ENCODE measurements at regions not wholly inside any gene's neighbourhood (a gene's known extent, or its start where the extent isn't known, plus 50 kb on each side); places are given as distances from the start of the nearest gene placed in this dataset.

DNA sequence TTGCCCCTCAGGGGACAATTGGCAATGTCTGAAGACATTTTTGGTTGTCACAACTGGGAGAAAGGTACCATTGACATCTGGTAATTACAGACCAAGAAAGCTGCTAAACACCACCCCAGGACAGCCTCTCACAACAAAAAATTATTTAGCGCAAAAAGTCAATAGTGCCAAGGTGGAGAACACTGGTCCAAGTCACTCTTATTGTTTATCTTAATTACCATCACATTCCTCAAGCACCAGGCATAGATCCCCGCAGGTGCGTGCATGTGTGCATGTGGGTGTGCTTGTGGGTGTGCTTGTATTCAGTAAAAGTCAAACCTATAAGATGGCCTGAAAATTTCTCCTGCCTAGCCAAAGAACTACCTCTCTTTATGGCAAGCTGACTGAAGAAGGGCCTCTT is 74.9 kb upstream of the WDR75 start:
- no peak for DNase-seq (ENCODE audit: low read depth in 2 of 2)

DNA sequence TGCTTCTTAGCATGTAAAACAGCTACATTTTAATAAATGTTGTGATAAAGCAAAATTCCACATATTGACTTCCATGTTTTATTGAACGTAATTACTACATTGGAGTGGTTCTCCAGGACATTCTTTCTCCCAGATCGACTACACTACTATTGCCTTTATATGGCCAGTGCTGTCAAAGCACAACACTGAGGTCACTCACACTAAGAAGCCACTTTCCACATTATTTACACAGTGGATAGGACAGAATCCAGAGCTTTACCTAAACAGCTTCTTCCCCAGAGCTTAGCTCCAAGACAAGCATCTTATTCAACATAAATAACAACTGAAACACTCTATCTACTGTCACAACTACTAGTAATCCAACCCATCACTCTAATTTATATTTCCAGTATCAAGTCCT is 73.9 kb upstream of the WDR75 start:
- no peak for DNase-seq (ENCODE audit: low read depth in 2 of 2)

DNA sequence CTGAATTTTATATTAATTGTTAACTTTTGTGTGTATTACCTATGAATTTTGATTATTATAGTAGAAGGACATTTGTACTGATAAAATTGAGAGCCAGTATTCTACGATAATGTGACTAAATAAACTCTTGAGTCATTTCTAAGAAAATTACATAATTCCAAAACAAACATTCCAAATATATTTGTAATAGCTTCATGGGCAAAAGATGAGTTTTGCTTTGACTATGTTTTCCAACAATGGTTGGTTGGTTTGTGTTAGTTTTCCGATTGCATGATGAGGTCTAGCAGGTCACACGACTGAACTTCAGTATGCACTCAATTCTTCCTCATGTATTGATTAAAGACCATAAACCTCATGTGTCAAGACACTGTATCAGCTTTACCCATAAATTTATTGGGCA is 71.7 kb upstream of the WDR75 start:
- peak in 1 of 2 donors; percentile 58 for DNase-seq (ENCODE audit: low read depth in 2 of 2)

DNA sequence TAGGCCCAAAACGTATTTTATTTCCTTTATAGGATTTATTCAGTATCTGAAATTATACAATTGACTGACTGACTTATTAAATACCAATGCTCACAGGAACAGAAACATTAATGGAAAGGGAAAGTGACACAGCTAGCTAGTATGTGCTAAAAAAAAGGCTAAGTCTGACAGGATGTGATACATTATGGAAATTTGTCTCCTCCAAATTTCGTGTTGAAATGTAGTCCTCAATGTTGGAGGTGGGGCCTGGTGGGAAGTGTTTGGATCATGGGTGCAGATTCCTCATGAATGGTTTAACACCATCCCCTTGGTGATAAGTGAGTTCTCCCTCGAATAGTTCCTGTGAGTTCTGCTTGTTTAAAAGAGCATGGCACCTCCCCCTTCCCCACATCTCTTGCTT is 70.6 kb upstream of the WDR75 start:
- peak; percentile 26 to 69 for DNase-seq (ENCODE audit: low read depth in 2 of 2)

DNA sequence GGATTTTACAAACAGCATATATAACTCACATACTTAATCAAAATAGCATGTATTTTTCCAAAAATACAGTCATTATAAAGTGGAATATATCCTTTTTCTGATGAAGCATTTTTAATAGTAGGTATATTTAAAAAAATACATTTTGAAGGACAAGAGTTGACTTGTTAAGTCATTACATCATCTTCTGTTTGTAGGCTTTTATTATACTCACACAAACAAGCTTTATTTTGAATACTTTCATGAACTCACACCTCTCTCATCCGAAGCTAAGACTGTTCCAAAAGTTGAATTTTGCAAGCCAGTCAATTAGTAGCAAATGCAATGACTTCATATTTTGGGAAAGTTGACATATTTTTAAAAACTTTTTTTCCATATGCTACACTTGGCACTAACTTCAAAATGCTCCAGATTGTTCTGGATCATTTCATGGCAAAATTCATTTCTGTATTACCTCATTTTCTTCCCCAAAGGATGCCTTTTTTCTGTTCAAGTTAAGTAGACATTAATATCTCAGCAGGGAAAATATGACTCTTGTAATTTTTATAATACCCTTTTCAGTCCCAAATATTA is 68.5 kb upstream of the WDR75 start:
- DNase-seq (ENCODE audit: low read depth in 2 of 2): no peak

DNA sequence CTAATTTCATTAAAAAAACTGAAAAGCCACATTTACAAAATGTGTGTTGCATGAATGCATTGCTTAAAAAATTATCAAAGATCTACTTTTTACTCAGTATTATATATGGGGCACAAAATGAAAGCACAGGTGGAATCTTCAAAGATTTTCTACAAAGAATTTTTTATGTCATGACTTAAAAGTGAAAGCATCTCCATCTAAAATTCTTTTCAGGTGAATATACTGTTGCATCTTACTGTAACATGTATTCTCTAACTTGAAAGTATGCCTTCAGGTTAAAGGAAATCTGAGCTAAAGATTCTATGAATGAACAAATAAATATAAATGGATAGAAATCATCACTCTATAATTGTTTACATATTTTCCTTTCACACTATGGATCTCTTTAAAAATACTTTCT is 66.8 kb upstream of the WDR75 start:
- no peak for DNase-seq (ENCODE audit: low read depth in 2 of 2)

DNA sequence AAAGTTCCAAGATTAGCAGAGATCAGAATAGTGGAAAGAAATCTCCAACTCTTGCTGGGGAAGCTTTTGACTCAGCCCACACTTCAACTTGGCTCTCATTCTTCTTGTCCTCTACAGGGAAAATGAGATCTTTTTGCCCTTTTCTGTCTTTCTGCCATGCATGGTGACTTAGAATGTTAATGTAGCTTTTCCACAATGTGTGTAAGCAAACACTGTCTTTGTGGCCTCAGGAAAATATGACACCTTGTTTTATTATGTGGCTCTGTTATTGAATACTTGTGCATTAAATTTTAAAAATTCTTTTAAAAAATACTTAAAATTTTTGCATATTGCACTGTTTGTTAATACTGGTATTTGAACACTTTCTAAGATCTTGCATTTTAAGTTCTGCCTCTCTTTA is 65.4 kb upstream of the WDR75 start:
- DNase-seq (ENCODE audit: low read depth in 2 of 2): no peak

DNA sequence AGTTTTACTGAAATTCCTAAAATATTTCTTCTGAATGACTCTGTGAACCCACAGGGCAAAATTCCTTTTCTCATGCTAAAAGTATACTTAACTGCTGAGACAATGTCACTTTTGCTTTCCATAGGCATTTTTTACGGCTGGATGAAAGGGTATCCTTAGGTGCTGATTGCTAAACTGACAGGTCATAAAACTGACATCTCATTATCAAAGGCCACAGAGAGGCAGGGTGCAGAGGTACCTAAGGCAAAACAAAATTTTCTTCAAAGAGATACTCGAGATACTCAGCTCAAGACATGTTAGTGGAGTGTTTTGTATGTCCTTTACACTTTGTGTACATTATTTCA is 62.0 kb upstream of the WDR75 start:
- no peak for DNase-seq (ENCODE audit: low read depth in 2 of 2)

DNA sequence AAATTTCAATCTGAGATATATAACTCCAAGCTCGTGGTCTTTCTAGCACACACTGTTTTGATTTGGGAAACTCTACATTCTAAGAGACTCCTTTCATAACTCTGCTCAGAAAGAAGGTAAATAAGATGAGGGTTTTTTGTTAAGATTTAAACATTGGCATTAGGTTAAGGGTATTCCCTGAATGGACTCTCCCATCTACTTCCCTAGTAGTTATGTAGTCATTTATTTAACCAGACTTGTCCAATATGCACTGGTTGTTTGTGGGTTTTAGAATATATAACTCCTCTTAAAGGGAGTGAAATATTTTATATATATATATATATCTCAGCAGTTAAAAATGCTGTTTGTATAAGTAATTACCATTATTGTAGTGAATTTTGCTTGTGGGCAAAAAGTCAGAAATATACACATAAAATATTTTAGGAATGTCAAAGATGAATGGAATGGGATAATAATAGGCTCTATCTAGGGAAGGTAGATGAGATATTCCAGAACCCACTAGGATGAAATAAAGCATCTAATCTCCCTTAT is 61.5 kb upstream of the WDR75 start:
- peak in 1 of 2 donors; percentile 2 for DNase-seq (ENCODE audit: low read depth in 2 of 2)

DNA sequence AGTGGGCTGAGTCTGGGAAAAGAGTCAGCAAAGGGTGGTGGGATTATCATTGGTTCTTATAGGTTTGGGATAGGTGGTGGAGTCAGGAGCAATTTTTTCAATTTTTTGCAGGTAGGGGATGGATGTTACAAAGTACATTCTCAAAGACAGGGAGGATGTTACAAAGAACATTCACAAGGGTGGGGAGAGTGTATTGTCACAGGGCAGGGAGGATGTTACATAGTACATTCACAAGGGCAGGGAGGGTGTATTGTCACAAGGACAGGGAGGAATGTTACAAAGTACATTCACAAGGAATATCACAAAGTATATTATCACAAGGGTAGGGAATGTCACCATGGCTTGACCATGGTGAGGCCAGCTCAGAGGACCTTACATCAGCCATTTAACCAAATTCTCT is 58.6 kb upstream of the WDR75 start:
- no peak for DNase-seq (ENCODE audit: low read depth in 2 of 2)

DNA sequence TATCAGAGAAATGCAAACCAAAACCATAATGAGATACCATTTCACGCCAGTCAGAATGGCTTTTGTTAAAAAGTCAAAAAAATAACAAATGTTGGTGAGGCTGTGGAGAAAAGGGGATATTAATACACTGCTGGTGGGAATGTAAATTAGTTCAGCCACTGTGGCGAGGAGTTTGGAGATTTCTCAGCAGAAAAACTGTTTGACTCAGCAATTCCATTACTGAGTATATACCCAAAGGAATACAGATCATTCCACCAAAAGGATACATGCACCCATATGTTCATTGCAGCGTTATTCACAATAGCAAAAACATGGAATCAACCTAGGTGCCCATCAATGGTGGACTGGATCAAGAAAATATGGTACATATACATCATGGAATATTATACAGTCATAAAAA is 54.5 kb upstream of the WDR75 start:
- no peak for DNase-seq (ENCODE audit: low read depth in 2 of 2)

DNA sequence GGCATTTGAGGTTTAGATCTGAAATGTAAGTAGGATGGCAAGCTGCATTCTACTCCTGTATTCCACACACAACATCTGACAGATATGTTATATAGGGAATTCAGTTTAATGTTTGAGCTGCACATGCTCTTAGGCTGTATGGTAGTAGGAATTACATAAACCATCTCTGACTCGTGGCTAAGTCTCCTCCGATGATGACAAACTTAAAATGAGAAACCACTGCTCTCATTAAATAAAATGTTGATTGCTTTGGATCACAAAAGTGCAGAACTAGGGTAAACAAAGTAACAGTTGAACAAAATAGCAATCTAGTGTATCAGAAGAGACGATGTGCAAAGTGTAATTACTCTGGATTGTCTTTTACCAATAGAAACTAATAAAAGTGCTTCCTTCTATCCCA is 50.1 kb upstream of the WDR75 start:
- DNase-seq (ENCODE audit: low read depth in 2 of 2): no peak
